ENCODE measurements at regions not wholly inside any gene's neighbourhood (a gene's known extent, or its start where the extent isn't known, plus 50 kb on each side); places are given as distances from the start of the nearest gene placed in this dataset.
"Not testable (repeated sequence)": the region's sequence is repeated elsewhere in the genome, so short reads cannot be mapped to it uniquely, and the experiment has no call there.

- no peak overlapping the region for H3K27ac ChIP-seq
- H3K4me1 ChIP-seq (replicated peaks) = peaks cover 4% of the 10 kb centered on the region; the same call in 1 of the 2 replicates
- no peak for DNase-seq (ENCODE audit: low read depth in 1 of 2, low spot score in 2 of 2)
- no peak overlapping the region for H3K4me3 ChIP-seq
- H3K36me3 ChIP-seq = no peaks in the 10 kb centered on the region
- H3K9me3 ChIP-seq (replicated peaks) = no peaks in the 10 kb centered on the region
- H3K27me3 ChIP-seq (replicated peaks) = no peaks in the 10 kb centered on the region
Measured at GRCh38 chr19:32068793-32069192, 276.6 kb upstream of the ZNF507 start.

DNA sequence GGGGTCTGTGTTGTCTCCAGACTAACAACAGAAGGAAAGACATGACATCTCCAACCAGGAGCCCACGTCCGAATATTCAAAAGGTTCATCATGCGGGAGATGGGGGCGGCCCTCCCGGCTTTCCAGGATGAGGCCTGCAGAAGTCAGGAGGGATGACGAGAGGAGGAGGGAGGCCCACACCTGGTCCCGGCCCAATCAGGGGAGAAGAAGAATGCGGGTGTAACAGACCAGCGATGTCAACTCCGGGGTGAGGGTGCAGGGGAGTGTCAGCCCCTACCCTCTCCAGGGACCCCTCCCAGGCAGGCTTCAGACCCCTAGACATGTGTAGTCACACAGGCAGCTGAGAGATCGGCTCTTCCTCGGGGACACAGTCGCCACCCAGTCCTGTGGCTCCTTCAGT, 275.3 kb upstream of the ZNF507 start:
- H3K27ac ChIP-seq = no peak overlapping the region
- DNase-seq (ENCODE audit: low read depth in 1 of 2, low spot score in 2 of 2) = no peak
- peaks cover 4% of the 10 kb centered on the region; the same call in 1 of the 2 replicates for H3K4me1 ChIP-seq (replicated peaks)
- no peaks in the 10 kb centered on the region for H3K27me3 ChIP-seq (replicated peaks)
- H3K4me3 ChIP-seq = no peak overlapping the region
- no peaks in the 10 kb centered on the region for H3K36me3 ChIP-seq
- H3K9me3 ChIP-seq (replicated peaks) = no peaks in the 10 kb centered on the region

DNA sequence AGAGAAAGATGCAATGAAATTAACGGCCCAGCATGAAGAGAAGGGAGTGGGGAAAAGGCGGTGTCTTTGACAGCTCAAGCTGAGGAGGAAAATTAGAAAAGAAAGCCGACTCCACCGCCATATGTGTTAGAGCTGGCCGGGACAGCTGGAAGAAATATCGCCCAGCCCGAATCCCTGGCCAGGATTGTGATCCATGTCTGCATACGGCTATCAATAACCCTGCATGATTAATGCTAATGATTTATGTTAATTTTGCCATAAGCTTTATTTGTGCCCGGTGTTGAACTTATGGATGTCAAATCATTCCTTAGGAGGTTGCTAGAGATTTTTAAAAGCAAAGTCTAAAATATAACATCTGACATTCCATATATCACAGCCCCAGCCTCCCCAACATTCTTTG, 263.4 kb upstream of the ZNF507 start:
- H3K4me3 ChIP-seq = no peak overlapping the region
- DNase-seq (ENCODE audit: low read depth in 1 of 2, low spot score in 2 of 2) = no peak
- no peak overlapping the region for H3K27ac ChIP-seq
- H3K9me3 ChIP-seq (replicated peaks) = no peaks in the 10 kb centered on the region
- H3K36me3 ChIP-seq = no peaks in the 10 kb centered on the region
- no peaks in the 10 kb centered on the region for H3K4me1 ChIP-seq (replicated peaks)
- H3K27me3 ChIP-seq (replicated peaks) = no peaks in the 10 kb centered on the region

DNA sequence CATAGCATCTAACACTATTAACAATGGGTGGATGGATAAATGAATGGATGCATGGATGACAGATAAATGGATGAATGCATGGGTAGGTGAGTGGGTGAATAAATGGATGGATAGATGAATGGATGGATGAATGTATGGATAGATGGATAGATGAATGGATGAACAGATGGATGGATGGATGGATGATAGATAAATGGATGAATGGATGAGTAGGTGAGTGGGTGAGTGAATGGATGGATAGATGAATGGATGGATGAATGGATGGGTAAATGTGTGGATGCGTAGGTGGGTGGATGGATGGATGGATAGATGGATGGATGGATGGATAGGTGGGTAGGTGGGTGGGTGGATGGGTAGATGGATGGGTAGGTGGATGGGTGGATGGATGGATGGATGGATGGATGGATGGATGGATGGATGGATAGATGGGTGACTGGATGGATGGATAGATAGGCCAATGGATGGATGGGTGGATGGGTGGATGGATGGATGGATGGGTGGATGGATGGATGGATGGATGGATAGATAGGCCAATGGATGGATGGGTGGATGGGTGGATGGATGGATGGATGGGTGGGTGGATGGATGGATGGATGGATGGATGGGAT, 260.6 kb upstream of the ZNF507 start:
- not testable (repeated sequence) for H3K27me3 ChIP-seq (replicated peaks); H3K36me3 ChIP-seq; H3K4me1 ChIP-seq (replicated peaks); H3K4me3 ChIP-seq; DNase-seq (ENCODE audit: low read depth in 1 of 2, low spot score in 2 of 2); H3K9me3 ChIP-seq (replicated peaks); H3K27ac ChIP-seq

- Histone ChIP-seq H3K27me3 (replicated peaks) (no peaks in the 10 kb centered on the region), H3K9me3 (replicated peaks) (no peaks in the 10 kb centered on the region), H3K36me3 (no peaks in the 10 kb centered on the region), H3K4me1 (replicated peaks) (peaks cover 12% of the 10 kb centered on the region), H3K4me3 (no peak overlapping the region), H3K27ac (no peak overlapping the region)
- no peak for DNase-seq (ENCODE audit: low read depth in 1 of 2, low spot score in 2 of 2)
Measured at GRCh38 chr19:32091241-32091640, 254.2 kb upstream of the ZNF507 start.

DNA sequence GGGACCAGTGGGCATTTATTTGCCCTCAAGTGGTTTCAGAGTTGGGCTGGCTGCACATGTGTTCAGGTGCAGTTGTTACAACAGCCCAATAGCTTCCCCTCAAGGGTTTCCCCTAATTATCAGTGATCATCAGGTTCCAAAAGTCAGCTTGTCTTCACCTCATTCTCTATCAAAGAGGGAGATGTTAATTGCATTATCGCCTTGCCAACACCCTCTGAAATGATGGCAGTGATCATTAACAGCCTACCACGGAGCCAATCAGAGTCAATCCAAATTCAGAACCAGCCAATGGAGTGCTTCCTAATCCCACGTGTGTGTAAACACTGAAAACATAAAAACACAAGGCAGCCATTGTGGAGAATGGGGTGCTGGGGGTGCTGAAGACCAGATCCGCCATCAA, 248.4 kb upstream of the ZNF507 start:
- Histone ChIP-seq H3K36me3 (no peaks in the 10 kb centered on the region), H3K9me3 (replicated peaks) (no peaks in the 10 kb centered on the region), H3K4me3 (no peak overlapping the region), H3K27me3 (replicated peaks) (no peaks in the 10 kb centered on the region), H3K4me1 (replicated peaks) (peaks cover 19% of the 10 kb centered on the region), H3K27ac (no peak overlapping the region)
- no peak for DNase-seq (ENCODE audit: low read depth in 1 of 2, low spot score in 2 of 2)

- no peaks in the 10 kb centered on the region for H3K36me3 ChIP-seq
- peaks cover 19% of the 10 kb centered on the region for H3K4me1 ChIP-seq (replicated peaks)
- peak in 1 of 2 experiments; percentile 60 for DNase-seq (ENCODE audit: low read depth in 1 of 2, low spot score in 2 of 2)
- H3K27me3 ChIP-seq (replicated peaks) = no peaks in the 10 kb centered on the region
- H3K9me3 ChIP-seq (replicated peaks) = no peaks in the 10 kb centered on the region
- H3K27ac ChIP-seq = no peak overlapping the region
- H3K4me3 ChIP-seq = no peak overlapping the region
Measured at GRCh38 chr19:32097620-32098019, 247.8 kb upstream of the ZNF507 start.

DNA sequence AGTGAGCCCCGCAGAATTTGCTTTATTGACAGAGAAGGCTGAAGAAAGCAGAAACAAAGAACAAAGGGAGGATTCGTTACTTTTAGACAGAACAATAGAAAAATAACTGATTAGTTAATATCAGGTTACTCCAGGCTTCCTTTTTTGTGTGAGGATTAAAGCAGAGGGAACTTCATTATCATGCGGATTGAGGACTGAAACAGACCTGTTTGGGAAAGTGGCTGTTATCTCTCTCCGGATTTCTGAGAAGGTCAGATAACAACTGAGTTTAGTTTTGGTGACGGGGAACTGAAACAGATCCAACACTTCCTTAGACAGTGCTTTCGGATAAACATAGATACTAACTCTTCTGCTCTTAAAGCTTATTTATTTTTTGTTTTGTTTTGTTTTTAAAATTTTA, 246.4 kb upstream of the ZNF507 start:
- no peak for DNase-seq (ENCODE audit: low read depth in 1 of 2, low spot score in 2 of 2)
- Histone ChIP-seq H3K27me3 (replicated peaks) (no peaks in the 10 kb centered on the region), H3K9me3 (replicated peaks) (no peaks in the 10 kb centered on the region), H3K4me3 (no peak overlapping the region), H3K36me3 (no peaks in the 10 kb centered on the region), H3K4me1 (replicated peaks) (peaks cover 24% of the 10 kb centered on the region), H3K27ac (no peak overlapping the region)

DNA sequence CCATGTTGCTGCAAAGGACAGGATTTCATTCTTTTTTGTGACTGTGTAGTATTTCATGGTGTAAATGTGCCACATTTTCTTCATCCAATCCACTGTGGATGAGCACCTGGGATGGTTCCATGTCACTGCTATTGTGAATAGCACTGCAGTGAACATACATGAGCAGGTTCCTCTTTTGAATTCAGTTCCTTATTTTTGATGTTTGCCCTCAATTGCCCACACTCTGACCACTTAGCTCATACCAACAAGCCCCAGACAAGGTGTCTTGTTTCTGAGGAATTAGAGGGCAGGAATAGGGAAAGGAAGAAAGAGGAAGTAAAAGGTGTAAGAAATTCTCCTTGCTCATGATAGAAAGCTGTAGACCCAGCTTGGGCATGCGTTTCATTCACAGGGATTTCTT, 244.2 kb upstream of the ZNF507 start:
- Histone ChIP-seq H3K9me3 (replicated peaks) (no peaks in the 10 kb centered on the region), H3K4me3 (no peak overlapping the region), H3K36me3 (no peaks in the 10 kb centered on the region), H3K27ac (no peak overlapping the region), H3K27me3 (replicated peaks) (no peaks in the 10 kb centered on the region), H3K4me1 (replicated peaks) (peaks cover 34% of the 10 kb centered on the region)
- DNase-seq (ENCODE audit: low read depth in 1 of 2, low spot score in 2 of 2) = no peak

DNA sequence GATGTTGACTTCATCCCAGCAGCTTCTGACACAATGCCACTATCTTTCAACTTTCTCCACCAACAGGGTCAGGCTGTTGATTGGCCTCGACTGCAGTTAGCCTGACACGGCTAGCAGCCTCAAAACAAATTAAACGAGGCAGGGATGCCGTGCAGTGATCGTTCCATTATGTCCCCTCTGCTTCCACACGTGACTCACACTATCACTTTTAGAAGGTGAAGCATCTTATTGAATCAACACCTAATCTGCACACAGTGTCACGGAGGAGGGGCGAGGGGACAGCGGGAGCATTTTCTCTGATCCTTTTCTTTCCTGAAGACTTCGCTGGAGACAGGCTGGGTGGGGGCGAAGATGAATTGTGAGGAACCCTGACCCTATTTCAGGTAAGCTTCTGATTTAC, 241.9 kb upstream of the ZNF507 start:
- H3K27me3 ChIP-seq (replicated peaks) = no peaks in the 10 kb centered on the region
- H3K4me1 ChIP-seq (replicated peaks) = peaks cover 20% of the 10 kb centered on the region
- no peaks in the 10 kb centered on the region for H3K36me3 ChIP-seq
- no peak overlapping the region for H3K4me3 ChIP-seq
- H3K9me3 ChIP-seq (replicated peaks) = no peaks in the 10 kb centered on the region
- H3K27ac ChIP-seq = no peak overlapping the region
- DNase-seq (ENCODE audit: low read depth in 1 of 2, low spot score in 2 of 2) = no peak

- DNase-seq (ENCODE audit: low read depth in 1 of 2, low spot score in 2 of 2) = peak; percentile 74 to 83
- H3K27me3 ChIP-seq (replicated peaks) = no peaks in the 10 kb centered on the region
- H3K4me1 ChIP-seq (replicated peaks) = peaks cover 15% of the 10 kb centered on the region
- no peaks in the 10 kb centered on the region for H3K9me3 ChIP-seq (replicated peaks)
- no peaks in the 10 kb centered on the region for H3K36me3 ChIP-seq
- no peak overlapping the region for H3K4me3 ChIP-seq
- peak overlapping the region; percentile 10; the same call in 1 of the 2 replicates for H3K27ac ChIP-seq
Measured at GRCh38 chr19:32104153-32104849, 241.1 kb upstream of the ZNF507 start.

DNA sequence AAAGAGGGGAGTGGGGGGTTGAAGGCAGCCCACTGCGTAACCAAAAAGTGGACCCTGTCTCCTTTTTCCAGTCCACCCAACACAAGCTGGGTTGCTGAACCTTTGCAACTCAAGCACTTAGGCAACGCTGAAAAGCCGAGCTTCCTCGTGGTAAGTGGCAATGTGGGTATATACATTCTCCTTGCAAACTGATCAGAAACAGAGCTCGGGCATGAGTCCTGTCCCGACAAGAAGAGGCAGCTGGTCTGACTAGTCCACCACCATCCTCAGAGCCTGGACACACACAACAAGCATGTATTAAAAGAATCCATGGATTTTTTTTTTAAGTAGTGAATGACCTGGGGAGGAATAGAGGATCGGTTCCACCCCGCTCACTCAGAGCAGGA, 240.6 kb upstream of the ZNF507 start:
- H3K36me3 ChIP-seq = no peaks in the 10 kb centered on the region
- no peaks in the 10 kb centered on the region for H3K9me3 ChIP-seq (replicated peaks)
- no peaks in the 10 kb centered on the region for H3K27me3 ChIP-seq (replicated peaks)
- peak overlapping the region; percentile 10; the same call in 1 of the 2 replicates for H3K27ac ChIP-seq
- H3K4me3 ChIP-seq = no peak overlapping the region
- DNase-seq (ENCODE audit: low read depth in 1 of 2, low spot score in 2 of 2) = no peak
- H3K4me1 ChIP-seq (replicated peaks) = peaks cover 15% of the 10 kb centered on the region

DNA sequence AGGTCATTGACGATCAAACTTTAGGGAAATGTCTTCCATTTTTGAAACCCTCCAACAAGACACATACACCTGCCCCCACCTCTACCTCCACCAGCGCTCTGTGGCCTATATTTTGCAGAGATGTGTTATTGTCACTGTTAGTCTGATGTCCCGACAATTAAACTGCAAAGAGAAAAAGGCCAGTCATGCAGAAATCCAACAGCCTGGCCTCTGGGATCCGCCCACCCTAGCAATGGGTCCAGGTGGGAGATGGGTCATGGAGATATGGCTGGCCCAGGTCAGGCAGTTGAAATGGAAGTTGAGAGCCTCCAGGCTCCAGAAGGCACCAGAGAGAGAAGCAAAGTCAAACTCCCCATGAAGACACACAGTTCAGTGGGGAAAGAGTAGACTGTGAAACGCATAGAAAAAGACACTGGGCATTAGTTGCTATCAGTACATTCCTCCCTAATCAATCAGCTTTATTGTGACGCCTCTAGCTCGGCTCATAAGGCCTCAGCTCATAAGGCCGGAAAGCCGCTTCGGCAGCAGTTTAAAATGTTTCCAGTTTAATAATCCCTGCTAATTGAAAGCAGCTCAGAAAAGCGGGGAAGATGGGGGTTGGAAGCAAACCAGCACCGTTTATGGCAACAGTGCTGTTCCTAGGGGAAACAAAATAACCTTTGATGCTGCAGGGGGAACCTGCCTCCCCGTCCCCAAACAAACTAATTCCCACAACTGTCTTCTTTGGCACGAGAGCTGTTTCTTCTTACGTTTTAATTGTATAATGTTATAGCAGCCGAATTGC, 239.7 kb upstream of the ZNF507 start:
- no peaks in the 10 kb centered on the region for H3K36me3 ChIP-seq
- peaks cover 15% of the 10 kb centered on the region for H3K4me1 ChIP-seq (replicated peaks)

GRCh38 chr19:32122258-32122657, 223.2 kb upstream of the ZNF507 start:
- DNase-seq (ENCODE audit: low read depth in 1 of 2, low spot score in 2 of 2) = no peak
- no peaks in the 10 kb centered on the region for H3K36me3 ChIP-seq
- no peaks in the 10 kb centered on the region for H3K27me3 ChIP-seq (replicated peaks)
- H3K27ac ChIP-seq = no peak overlapping the region
- H3K4me1 ChIP-seq (replicated peaks) = 0 out of 2 replicates have a peak, but pooled peaks cover 3% of the 10 kb centered on the region
- no peaks in the 10 kb centered on the region for H3K9me3 ChIP-seq (replicated peaks)
- H3K4me3 ChIP-seq = no peak overlapping the region

More for the DNA sequence above, 239.7 kb upstream of the ZNF507 start:
- Histone ChIP-seq H3K27me3 (replicated peaks) (no peaks in the 10 kb centered on the region), H3K4me3 (no peak overlapping the region), H3K9me3 (replicated peaks) (no peaks in the 10 kb centered on the region), H3K27ac (no peak overlapping the region)
- DNase-seq (ENCODE audit: low read depth in 1 of 2, low spot score in 2 of 2) = no peak
